Pancreas (tissue), 10 donors: ENCODE measurements at regions not wholly inside any gene's neighbourhood (a gene's known extent, or its start where the extent isn't known, plus 50 kb on each side); places are given as distances from the start of the nearest gene placed in this dataset.

Experiments used
- ATAC-seq, 4 donors: fragments of 200-7000 bp; cut with Tn5 transposase; one replicate each; pipeline versions ENCODE4 v1.8.0 to v1.9.1; 2020; ENCODE audit warnings: mild to moderate bottlenecking in 4 of 4, moderate library complexity in 4 of 4
- DNase-seq, 6 donors: peaks; one replicate each; pipeline ENCODE4 v3.0.0-alpha.2; 2020
- FAIRE-seq: peaks from 2 replicates; lab custom pipeline; 2012; peaks lifted over from hg19 to GRCh38; lab: Jason Lieb, UNC
- H3K27ac ChIP-seq, 4 donors: fragments of 200-600 bp; sonication (generic); 1 replicate in 3 of 4; 2 replicates in 1 of 4; pipeline versions ENCODE4 v1.5.0 to v1.8.0; 2020
- H3K27me3 ChIP-seq, 4 donors: fragments of 200-600 bp; one replicate each; pipeline ENCODE4 v1.8.0; 2021
- H3K36me3 ChIP-seq, 3 donors: fragments of 200-600 bp; sonication (generic) in 1 of 3; one replicate each; pipeline versions ENCODE4 v1.5.0 to v1.8.0; 2020 to 2021
- H3K4me1 ChIP-seq, 3 donors: fragments of 200-600 bp; one replicate each; pipeline ENCODE4 v1.8.0; 2021
- H3K4me3 ChIP-seq, 4 donors: fragments of 200-600 bp; sonication (generic) in 2 of 4; one replicate each; pipeline versions ENCODE4 v1.5.0 to v1.8.0; 2020 to 2021
- H3K9me3 ChIP-seq, 4 donors: fragments of 200-600 bp; one replicate each; pipeline ENCODE4 v1.8.0; 2021
- WGBS, 2 donors: extraction: QIAGEN DNeasy Blood & Tissue Kit; methylation state at CpG; one replicate each; pipeline ENCODE4 v1.1.7; 2013; 5-methylcytosine and 5-hydroxymethylcytosine counted together
- intact Hi-C, 3 donors: fragments of 100-400 bp; cut with DNase I; formaldehyde crosslinking; loops; one replicate each; pipeline versions ENCODE4 v1.11.1 to v1.14.2; 2022
- TF ChIP-seq, protein P1 (sequence below), 4 donors: fragments of 200-600 bp; sonication (generic) in 3 of 4; IDR thresholded peaks; one replicate each; pipeline versions ENCODE4 v1.5.0 to v1.8.0; 2021; ENCODE audit warnings: antibody characterized with exemption in 4 of 4
- donor health status: healthy with polysubstance abuse.
- donor health status: DM: no; HTN: no; CAD: no; lungs with moderate emphysema.
- donor health status: DM: no; HTN: no; CAD: no.
- donor health status: control.
- donor health status: control.
- donor health status: Bipolar disorder and iron deficiency.
- donor health status: DM: yes; HTN: yes; CAD: no.
- donor health status: DM: no; HTN: no; CAD: no.
- donor health status: DM: no; HTN: no; CAD: no.
- donor health status: DM: yes; HTN: yes; CAD: no.

DNA sequence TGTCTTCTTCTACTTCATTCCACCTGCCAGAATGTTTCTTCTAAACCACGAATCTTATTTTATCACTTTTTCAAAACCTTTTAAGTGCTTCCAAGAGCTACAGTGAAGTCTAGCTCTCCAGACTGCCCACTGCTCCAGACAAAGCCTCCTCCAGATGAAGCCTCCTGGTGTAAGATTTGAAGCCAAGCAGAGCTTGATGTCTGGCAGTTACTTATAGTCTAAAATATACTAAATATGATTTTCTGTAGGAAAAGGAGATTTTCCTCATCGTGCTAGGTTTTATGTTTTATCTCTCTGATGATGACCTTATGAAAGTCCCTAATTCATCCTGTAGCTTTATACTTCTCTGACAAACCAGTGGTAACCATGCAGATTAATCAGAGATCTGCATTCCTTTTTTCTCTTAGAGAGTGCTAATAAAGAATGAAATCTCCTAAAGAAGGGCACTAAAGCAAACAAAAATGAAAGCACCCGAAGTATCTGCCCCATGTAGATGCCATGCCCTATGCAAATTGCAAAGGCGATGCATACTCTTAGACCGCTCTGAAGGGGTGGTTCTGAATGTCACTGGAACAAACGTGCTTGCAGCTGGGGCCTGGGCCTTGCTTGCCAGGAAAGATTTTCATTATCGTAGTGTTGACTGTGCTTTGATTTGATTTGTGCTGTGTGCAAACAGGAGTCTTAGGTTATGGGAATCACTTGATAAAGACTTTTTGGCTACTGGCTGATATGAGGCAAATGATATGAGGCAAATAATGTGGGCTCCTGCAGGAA is 314.2 kb downstream of the PID1 start:
- ATAC-seq: no peak
- no peak for DNase-seq
- 38 to 45% methylated on average over 7 of the region's 7 CpGs for WGBS, 2 donors
- Histone ChIP-seq H3K27me3 (no peaks in the 10 kb centered on the region), H3K4me3 (no peak overlapping the region), H3K9me3 (no peaks in the 10 kb centered on the region), H3K36me3 (no peaks in the 10 kb centered on the region), H3K4me1 (no peaks in the 10 kb centered on the region), H3K27ac (no peak overlapping the region)
- TF ChIP-seq, protein P1, sequence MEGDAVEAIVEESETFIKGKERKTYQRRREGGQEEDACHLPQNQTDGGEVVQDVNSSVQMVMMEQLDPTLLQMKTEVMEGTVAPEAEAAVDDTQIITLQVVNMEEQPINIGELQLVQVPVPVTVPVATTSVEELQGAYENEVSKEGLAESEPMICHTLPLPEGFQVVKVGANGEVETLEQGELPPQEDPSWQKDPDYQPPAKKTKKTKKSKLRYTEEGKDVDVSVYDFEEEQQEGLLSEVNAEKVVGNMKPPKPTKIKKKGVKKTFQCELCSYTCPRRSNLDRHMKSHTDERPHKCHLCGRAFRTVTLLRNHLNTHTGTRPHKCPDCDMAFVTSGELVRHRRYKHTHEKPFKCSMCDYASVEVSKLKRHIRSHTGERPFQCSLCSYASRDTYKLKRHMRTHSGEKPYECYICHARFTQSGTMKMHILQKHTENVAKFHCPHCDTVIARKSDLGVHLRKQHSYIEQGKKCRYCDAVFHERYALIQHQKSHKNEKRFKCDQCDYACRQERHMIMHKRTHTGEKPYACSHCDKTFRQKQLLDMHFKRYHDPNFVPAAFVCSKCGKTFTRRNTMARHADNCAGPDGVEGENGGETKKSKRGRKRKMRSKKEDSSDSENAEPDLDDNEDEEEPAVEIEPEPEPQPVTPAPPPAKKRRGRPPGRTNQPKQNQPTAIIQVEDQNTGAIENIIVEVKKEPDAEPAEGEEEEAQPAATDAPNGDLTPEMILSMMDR (IDR thresholded peaks at IDR 0.05): no peak
- intact Hi-C loops: no loop called here
- no peak for FAIRE-seq

DNA sequence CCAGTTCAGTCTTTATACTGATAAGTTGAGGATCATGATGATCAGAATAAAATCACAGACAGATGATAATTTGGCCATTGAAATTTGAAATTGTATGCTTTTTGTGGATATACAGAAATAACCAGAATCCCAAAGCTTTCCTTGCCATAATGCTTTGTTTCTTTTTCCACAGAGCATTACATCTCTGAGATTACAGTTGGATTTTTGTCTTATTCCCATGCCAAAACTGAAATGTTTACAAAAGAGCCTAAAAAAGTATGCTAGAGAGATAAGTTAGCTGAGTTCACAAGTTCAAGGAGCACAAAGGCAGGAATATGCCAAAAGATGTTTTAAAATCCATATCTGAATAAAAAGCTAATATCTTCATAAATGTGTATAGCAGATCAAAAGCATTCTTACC is 321.3 kb downstream of the PID1 start:
- Histone ChIP-seq H3K4me3 (no peak overlapping the region), H3K27ac (no peak overlapping the region), H3K27me3 (no peaks in the 10 kb centered on the region), H3K4me1 (no peaks in the 10 kb centered on the region), H3K9me3 (no peaks in the 10 kb centered on the region), H3K36me3 (no peaks in the 10 kb centered on the region)
- intact Hi-C loops: no loop called here
- FAIRE-seq (no peak), ATAC-seq (no peak), DNase-seq (no peak)
- TF ChIP-seq, protein P1 (IDR thresholded peaks at IDR 0.05): no peak

DNA sequence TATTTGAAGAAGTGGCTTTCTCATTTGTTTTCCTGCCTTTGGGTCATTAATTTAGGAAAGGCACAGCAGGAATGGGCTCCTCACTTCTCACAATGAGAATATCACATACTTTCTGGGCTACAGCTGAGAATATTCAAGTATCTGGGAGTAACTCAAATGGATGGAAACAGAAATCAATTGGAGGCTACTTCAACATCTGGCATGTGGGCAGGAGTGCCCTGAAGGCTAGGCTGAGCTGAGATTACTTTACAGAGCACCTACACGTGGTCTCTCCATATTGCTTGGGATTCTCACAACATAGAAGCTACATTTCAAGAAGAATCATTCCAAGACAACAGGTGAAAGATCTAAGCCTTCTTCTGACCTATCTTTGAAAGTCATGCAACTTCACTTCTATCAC is 325.4 kb downstream of the PID1 start:
- WGBS, 2 donors: 10 to 32% methylated on average over 1 of the region's 1 CpG
- H3K9me3 ChIP-seq: no peaks in the 10 kb centered on the region
- H3K4me3 ChIP-seq: no peak overlapping the region
- no peaks in the 10 kb centered on the region for H3K27me3 ChIP-seq
- H3K36me3 ChIP-seq: no peaks in the 10 kb centered on the region
- H3K27ac ChIP-seq: no peak overlapping the region
- FAIRE-seq (no peak), DNase-seq (no peak), ATAC-seq (no peak)
- no peaks in the 10 kb centered on the region for H3K4me1 ChIP-seq
- TF ChIP-seq, protein P1 (IDR thresholded peaks at IDR 0.05): no peak
- intact Hi-C loops: no loop called here

DNA sequence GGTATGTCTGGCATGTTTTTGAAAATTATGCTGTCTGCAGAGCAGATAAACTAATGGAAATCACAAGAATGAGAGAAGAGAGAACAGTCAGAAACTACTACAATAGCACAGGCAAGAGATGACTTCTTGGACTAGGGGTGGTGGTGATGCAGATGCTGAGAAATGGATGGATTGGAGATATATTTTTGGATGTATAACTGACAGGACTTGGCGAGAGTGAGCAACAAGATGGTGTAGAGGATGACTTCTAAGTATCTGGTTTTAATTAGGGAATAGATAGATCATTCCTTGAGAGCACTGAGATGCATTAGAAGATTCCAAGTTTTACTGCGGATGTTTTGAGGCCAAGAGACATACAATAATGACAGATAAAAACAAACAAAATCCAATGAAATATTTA is 328.2 kb downstream of the PID1 start:
- Histone ChIP-seq H3K4me1 (no peaks in the 10 kb centered on the region), H3K36me3 (no peaks in the 10 kb centered on the region), H3K27ac (no peak overlapping the region), H3K27me3 (no peaks in the 10 kb centered on the region), H3K4me3 (no peak overlapping the region), H3K9me3 (no peaks in the 10 kb centered on the region)
- TF ChIP-seq, protein P1 (IDR thresholded peaks at IDR 0.05): no peak
- intact Hi-C loops: no loop called here
- no peak for DNase-seq
- WGBS, 2 donors: 63 to 72% methylated on average over 2 of the region's 2 CpGs
- FAIRE-seq: no peak
- ATAC-seq: no peak

DNA sequence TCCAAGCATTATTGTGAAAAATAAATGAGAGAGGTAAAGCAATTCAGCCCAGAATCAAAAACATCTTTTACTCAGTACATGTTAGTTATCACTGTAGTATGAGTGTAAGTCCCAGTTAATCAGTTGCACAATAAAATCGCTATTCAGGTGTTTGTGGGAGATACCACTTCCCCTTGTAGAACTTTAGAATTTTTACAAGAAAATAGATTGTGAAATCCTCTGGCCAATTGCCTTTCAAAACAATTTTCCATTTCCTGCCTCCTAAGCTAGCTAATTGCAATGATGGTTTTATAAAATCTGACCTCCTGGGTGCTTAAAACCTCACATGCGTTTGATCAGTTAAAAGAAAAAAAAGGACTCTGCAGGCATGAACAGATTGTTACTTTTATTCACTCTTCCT is 332.5 kb downstream of the PID1 start:
- no peaks in the 10 kb centered on the region for H3K27me3 ChIP-seq
- FAIRE-seq (no peak), ATAC-seq (no peak), DNase-seq (no peak)
- H3K36me3 ChIP-seq: no peaks in the 10 kb centered on the region
- peaks cover 0 to 5% (median 0%) of the 10 kb centered on the region in 4 donors for H3K9me3 ChIP-seq
- H3K4me1 ChIP-seq: no peaks in the 10 kb centered on the region
- intact Hi-C loops: no loop called here
- H3K27ac ChIP-seq: no peak overlapping the region
- no peak overlapping the region for H3K4me3 ChIP-seq
- TF ChIP-seq, protein P1 (IDR thresholded peaks at IDR 0.05): no peak
- WGBS, 2 donors: 47 to 55% methylated on average over 2 of the region's 2 CpGs
